Esophagus muscularis mucosa (tissue), 4 donors: ENCODE measurements at regions not wholly inside any gene's neighbourhood (a gene's known extent, or its start where the extent isn't known, plus 50 kb on each side); places are given as distances from the start of the nearest gene placed in this dataset.

ENCODE experiments used
- DNase-seq: peaks from one replicate; pipeline ENCODE4 v3.0.0-alpha.2; 2017; ENCODE audit errors: extremely low spot score
- H3K27ac ChIP-seq, 4 donors: fragments of 200-600 bp; sonication (generic); replicated peaks in 1 of 4; 1 replicate in 3 of 4; 2 replicates in 1 of 4; pipeline ENCODE4 v1.5.1; 2016 to 2019; ENCODE audit warnings: mild to moderate bottlenecking in 1 of 4
- H3K27me3 ChIP-seq, 4 donors: fragments of 200-600 bp; sonication (generic); one replicate each; pipeline versions ENCODE4 v1.5.1 to v1.6.0; 2016 to 2019
- H3K36me3 ChIP-seq, 4 donors: fragments of 200-600 bp; sonication (generic); one replicate each; pipeline ENCODE4 v1.5.1; 2016 to 2019
- H3K4me1 ChIP-seq, 4 donors: fragments of 200-600 bp; sonication (generic); one replicate each; pipeline ENCODE4 v1.5.1; 2016 to 2019
- H3K4me3 ChIP-seq, 4 donors: fragments of 200-600 bp; sonication (generic); 1 replicate in 2 of 4; 2 replicates in 2 of 4; pipeline ENCODE4 v1.5.1; 2016 to 2019; ENCODE audit warnings: mild to moderate bottlenecking in 4 of 4, moderate library complexity in 1 of 4
- H3K9me3 ChIP-seq, 4 donors: fragments of 200-600 bp; sonication (generic); 1 replicate in 3 of 4; 2 replicates in 1 of 4; pipeline ENCODE4 v1.5.1; 2016 to 2019
- CTCF ChIP-seq, 3 experiments: fragments of 200-600 bp in 2 of 3; fragments of 450-650 bp in 1 of 3; sonication (generic) in 2 of 3; IDR thresholded peaks; one replicate each; pipeline ENCODE4 v1.5.1; 2017 to 2019; ENCODE audit warnings: antibody characterized with exemption in 3 of 3, mild to moderate bottlenecking in 2 of 3, moderate library complexity in 1 of 3
- EP300 ChIP-seq: sonication (generic); formaldehyde crosslinking; IDR thresholded peaks from one replicate; pipeline ENCODE4 v1.6.1; 2017; ENCODE audit warnings: antibody characterized with exemption
- POLR2A ChIP-seq: fragments of 450-650 bp; IDR thresholded peaks from one replicate; pipeline ENCODE4 v1.6.1; 2017; ENCODE audit warnings: antibody characterized with exemption, moderate library complexity, mild to moderate bottlenecking, low read depth
- POLR2AphosphoS5 ChIP-seq, 2 donors: sonication (generic); formaldehyde crosslinking; IDR thresholded peaks; one replicate each; pipeline ENCODE4 v1.6.1; 2017; ENCODE audit warnings: antibody characterized with exemption in 2 of 2
- WGBS: methylation state at CpG from one replicate; pipeline ENCODE4 v1.1.5; 2018; 5-methylcytosine and 5-hydroxymethylcytosine counted together
- intact Hi-C: fragments of 100-400 bp; cut with DNase I; formaldehyde crosslinking; loops from one replicate; pipeline ENCODE4 v1.15.1; 2023

GRCh38 chr6:120558294-120558693 lies 776.0 kb downstream of the TBC1D32 start:
- Histone ChIP-seq H3K36me3 (no peaks in the 10 kb centered on the region), H3K27ac (no peak overlapping the region), H3K4me1 (no peaks in the 10 kb centered on the region), H3K27me3 (no peaks in the 10 kb centered on the region), H3K9me3 (no peaks in the 10 kb centered on the region), H3K4me3 (no peak overlapping the region)
- no peak for DNase-seq
- TF ChIP-seq POLR2A (no peak), CTCF (IDR thresholded peaks at IDR 0.05) (no peak), POLR2AphosphoS5 (IDR thresholded peaks at IDR 0.05) (no peak), EP300 (no peak)
- WGBS: 84% methylated on average over 2 of the region's 2 CpGs
- intact Hi-C loops: no loop called here

GRCh38 chr6:120557554-120557953 lies 776.7 kb downstream of the TBC1D32 start:
- TF ChIP-seq POLR2AphosphoS5 (IDR thresholded peaks at IDR 0.05): no peak
- TF ChIP-seq POLR2A: no peak
- TF ChIP-seq CTCF (IDR thresholded peaks at IDR 0.05): no peak
- no peak for TF ChIP-seq EP300
- H3K4me3 ChIP-seq: no peak overlapping the region
- DNase-seq: no peak
- H3K27me3 ChIP-seq: no peaks in the 10 kb centered on the region
- intact Hi-C loops: no loop called here
- 80% methylated on average over 3 of the region's 3 CpGs for WGBS
- H3K27ac ChIP-seq: no peak overlapping the region
- no peaks in the 10 kb centered on the region for H3K9me3 ChIP-seq
- no peaks in the 10 kb centered on the region for H3K4me1 ChIP-seq
- H3K36me3 ChIP-seq: no peaks in the 10 kb centered on the region

GRCh38 chr6:120556491-120556890 lies 777.8 kb downstream of the TBC1D32 start:
- DNase-seq: no peak
- TF ChIP-seq EP300 (no peak), CTCF (IDR thresholded peaks at IDR 0.05) (no peak), POLR2AphosphoS5 (IDR thresholded peaks at IDR 0.05) (no peak), POLR2A (no peak)
- intact Hi-C loops: no loop called here
- Histone ChIP-seq H3K4me1 (no peaks in the 10 kb centered on the region), H3K27ac (no peak overlapping the region), H3K9me3 (no peaks in the 10 kb centered on the region), H3K27me3 (no peaks in the 10 kb centered on the region), H3K36me3 (no peaks in the 10 kb centered on the region), H3K4me3 (no peak overlapping the region)
- 79% methylated on average over 1 of the region's 1 CpG for WGBS

- H3K27me3 ChIP-seq: no peaks in the 10 kb centered on the region
- intact Hi-C loops: no loop called here
Measured at GRCh38 chr6:120553353-120553752, 780.9 kb downstream of the TBC1D32 start.

More at GRCh38 chr6:120553353-120553752, 780.9 kb downstream of the TBC1D32 start:
- H3K27ac ChIP-seq: no peak overlapping the region
- WGBS: 87% methylated on average over 4 of the region's 4 CpGs
- no peaks in the 10 kb centered on the region for H3K36me3 ChIP-seq
- no peaks in the 10 kb centered on the region for H3K4me1 ChIP-seq
- DNase-seq: no peak
- no peak overlapping the region for H3K4me3 ChIP-seq
- TF ChIP-seq EP300 (no peak), POLR2A (no peak), POLR2AphosphoS5 (IDR thresholded peaks at IDR 0.05) (no peak), CTCF (IDR thresholded peaks at IDR 0.05) (no peak)
- H3K9me3 ChIP-seq: no peaks in the 10 kb centered on the region
